HG03558 (cell line): ENCODE measurements at regions not wholly inside any gene's neighbourhood (a gene's known extent, or its start where the extent isn't known, plus 50 kb on each side); places are given as distances from the start of the nearest gene placed in this dataset.
"Not testable (repeated sequence)": the region's sequence is repeated elsewhere in the genome, so short reads cannot be mapped to it uniquely, and the experiment has no call there.

Source experiments
- ATAC-seq: cut with Tn5 transposase; IDR thresholded peaks from one replicate; pipeline ENCODE4 v1.9.1; 2021; ENCODE audit warnings: moderate number of reproducible peaks; ENCODE audit not compliant: unreplicated experiment; ENCODE audit errors: extremely low read depth

- ATAC-seq: not testable (repeated sequence)
Measured at GRCh38 chr20:6270404-6270803, 147.6 kb upstream of the FERMT1 start.

DNA sequence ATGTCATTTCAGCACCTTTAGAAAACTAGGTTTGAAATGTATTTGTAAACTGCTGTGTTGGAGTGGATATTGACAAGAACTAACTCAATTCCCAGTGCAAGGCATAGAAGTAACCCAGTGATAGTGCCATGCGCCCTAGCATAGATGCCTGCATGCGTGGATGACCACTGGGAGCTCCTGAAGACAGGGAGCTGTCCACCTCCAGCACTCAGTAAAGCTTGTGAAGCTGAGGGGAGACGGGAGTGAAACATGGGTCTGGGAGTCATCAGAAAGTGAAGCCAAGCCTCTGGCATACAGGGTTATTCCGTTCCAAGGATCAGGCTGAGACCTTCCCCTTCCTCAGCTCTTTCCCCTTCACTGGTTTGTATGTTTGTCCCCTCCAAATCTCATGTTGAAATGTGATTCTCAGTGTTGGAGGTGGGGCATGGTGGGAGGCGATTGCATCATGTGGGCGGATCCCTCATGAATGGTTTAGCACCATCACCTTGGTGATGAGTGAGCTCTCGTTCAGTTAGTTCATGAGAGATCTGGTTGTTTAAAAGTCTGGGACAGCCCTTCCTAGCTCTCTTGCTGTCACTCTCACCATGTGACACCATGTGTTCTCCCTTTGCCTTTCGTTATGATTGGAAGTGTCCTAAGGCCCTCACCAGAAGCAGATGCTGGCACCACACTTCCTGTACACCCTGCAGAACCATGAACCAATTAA is 146.5 kb upstream of the FERMT1 start:
- no peak for ATAC-seq

DNA sequence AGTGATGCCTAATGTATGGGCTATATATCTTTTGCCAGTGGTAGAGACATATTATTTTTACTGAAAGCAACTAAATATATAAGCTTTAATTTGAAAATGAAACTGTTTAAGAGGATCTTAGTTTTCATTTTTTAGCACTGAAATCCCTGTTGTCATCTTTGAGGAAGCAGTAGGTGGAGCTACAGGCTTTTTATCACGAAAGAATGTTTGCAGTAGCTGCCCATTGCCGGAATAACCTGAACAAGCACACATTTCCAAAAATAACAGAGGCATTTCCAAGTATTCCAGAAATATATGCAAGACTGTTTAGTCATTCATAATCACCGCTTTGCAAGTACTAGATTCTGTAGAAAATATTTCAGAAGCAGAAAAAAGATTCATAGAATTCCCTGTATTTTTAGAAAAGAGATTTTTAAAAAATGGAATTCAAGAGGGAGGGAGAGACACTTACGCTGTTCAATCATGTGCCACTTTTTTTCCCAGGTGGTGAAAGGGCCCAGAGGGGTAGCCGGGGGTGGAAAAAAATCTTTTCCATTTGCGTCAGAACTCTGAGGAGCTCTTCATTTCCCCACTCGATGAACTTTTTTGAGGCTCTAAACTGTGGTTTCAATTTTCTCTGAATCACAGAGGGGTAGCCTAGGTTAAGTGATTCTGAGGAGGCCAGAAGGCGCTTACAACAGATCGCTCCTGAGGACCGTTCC is 142.5 kb upstream of the FERMT1 start:
- ATAC-seq: no peak

GRCh38 chr20:6253396-6253795 is 130.6 kb upstream of the FERMT1 start:
- ATAC-seq: no peak

DNA sequence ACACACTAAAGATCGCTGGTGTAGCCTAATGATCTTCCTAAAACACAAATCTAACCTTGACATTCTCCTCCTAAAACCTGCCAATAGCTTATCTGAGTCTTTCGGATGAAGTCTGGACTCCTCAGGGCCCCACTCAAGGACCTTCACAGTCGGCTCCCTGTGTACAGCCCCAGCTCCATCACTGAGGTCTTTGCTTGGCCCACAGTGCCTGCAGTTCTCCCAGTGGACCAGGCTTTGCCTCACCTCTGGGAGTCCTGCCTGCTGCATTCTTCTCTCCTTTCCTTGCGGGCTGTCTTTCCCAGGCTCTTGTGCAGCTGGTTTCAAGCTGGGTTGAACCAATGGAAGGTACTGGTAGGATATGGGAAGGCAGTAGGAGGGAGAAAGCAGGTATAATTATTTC is 122.6 kb upstream of the FERMT1 start:
- ATAC-seq: no peak

- ATAC-seq: no peak
Measured at GRCh38 chr20:6241591-6241990, 118.8 kb upstream of the FERMT1 start.

- no peak for ATAC-seq
Measured at GRCh38 chr20:6240059-6240458, 117.2 kb upstream of the FERMT1 start.

- ATAC-seq: no peak
Measured at GRCh38 chr20:6238421-6238820, 115.6 kb upstream of the FERMT1 start.

DNA sequence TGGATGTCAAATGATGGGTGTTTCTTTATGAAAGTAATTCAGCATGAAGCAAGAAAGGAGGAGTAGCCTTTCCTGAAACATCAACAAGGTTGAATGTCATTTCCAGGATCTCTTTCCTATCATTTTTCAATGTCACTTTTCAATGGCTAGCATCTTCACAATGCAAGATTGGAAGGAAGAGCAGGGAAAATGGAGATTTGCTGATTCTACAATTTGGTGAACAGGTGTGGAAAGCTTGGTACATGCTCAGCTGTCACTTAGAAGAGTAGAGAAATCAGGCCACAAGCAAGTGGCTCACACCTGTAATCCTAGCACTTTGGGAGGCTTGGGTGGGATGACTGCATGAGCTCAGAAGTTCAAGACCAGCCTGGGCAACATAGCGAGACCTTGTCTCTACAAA is 112.7 kb upstream of the FERMT1 start:
- no peak for ATAC-seq

GRCh38 chr20:6232436-6232835 is 109.6 kb upstream of the FERMT1 start:
- no peak for ATAC-seq

- ATAC-seq: no peak
Measured at GRCh38 chr20:6231556-6231955, 108.7 kb upstream of the FERMT1 start.

- ATAC-seq: no peak
Measured at GRCh38 chr20:6228302-6228843, 105.5 kb upstream of the FERMT1 start.

DNA sequence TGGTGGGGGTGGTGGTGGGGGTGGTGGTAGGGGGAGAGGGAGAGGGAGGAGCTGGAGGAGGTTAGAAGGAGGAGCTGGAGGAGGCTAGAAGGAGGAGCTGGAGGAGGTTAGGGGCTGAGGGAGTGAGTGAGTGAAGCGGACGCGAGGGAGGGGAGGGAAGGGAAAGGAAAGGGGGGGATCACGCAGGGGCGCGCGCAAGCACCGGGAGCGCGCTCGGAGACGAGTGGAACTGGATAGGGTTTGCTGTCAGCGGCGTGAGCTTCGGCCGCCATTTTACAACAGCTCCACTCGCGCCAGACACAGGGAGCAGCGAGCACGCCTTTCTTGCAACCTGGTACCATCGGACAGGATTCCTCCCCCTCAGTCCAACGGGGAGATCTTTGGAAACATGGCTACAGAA is 90.5 kb upstream of the FERMT1 start:
- no peak for ATAC-seq

DNA sequence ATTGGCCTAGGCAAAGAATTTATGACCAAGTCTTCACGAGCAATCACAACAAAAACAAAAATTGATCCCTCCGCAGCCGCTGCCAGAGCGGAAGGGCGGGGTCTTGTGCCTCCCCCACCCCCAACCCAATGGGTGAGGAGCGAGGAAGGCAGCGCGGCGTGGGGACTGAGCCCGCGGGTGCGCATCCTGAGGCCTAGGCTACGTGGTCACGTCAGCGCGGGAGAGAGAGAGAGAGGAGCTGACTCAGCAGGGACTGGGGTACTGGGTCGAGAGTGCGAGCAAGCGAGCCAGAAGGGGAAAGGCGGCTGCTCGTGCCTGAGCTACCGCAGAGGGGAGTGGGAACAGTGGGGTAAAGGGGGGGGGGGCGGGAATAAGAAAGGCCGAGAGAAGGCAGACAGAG is 90.1 kb upstream of the FERMT1 start:
- no peak for ATAC-seq

DNA sequence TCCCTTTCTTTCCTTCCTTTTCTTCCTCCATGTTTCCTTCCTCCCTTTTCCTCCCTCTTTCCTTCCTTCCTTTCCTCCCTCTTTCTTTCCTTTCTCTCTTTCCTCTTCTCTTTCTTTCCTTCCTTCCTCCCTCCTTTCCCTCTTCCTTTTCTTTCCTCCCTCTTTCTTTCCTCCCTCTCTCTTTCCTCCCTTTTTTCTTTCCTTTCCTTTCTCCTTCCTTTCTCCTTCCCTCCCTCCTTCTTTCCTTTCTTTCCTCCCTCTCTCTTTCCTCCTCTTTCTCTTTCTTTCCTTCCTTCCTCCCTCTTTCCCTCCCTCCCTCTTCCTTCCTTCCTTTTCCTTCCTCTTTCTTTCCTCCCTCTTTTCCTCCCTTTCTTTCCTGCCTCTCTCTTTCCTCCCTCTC is 86.3 kb upstream of the FERMT1 start:
- ATAC-seq: no peak

DNA sequence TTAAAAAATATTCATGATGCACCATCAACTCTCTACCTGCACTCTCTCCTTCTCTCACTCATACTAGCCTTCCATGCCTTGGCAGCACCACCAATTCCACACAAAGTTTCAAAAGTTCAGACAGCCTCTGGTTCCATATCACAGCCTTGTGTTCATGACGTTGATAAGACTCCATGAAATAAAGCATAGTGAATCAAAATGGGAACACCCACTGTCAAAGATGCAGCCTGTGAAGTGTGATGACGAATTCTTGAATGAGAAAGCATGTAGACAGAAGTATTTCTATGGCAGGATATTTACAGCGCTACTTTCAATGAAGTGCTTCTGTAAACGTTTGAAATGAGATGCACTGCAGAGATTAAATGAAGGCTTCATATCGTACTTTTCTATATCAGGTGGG is 77.3 kb upstream of the FERMT1 start:
- no peak for ATAC-seq

- no peak for ATAC-seq
Measured at GRCh38 chr20:6185268-6185667, 62.4 kb upstream of the FERMT1 start.

DNA sequence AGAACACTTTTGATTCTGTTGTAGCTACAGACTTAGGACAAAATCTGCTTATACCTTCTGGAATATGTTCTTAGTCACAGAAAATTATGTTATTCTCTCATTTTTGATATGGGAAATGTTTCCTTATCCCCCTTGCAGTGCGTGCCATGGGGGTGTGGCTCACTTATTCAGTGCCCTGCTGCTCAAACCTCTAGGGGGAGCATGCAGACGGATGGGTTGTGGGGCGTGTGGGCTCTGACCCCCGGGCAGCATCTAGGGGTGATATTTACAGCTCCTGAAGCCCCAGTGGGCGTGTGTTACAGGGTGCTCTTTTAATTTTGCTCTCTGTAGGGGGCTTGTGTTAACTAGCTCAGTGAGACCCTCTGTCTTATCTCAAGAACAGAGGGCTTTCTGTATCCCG is 61.3 kb upstream of the FERMT1 start:
- no peak for ATAC-seq

- no peak for ATAC-seq
Measured at GRCh38 chr20:6180531-6180930, 57.7 kb upstream of the FERMT1 start.

DNA sequence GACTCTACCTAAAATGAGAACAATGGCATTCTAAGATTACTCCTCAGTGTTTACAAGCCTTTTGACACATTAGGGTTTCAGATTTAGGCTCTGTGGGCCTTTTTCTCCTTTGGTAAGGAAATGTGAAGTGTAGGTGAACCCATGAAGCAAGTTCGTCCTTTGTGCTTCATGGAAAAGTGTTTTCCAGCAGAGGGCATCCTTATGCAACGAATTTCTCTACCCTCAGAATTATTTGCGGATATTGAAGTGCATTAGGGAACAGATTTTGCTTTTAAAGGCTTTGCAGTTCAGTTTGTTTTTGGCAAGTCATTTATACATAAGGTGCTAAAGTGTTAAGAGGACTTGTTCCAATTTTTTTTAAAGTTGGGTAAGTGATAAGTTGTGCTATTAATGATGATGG is 55.7 kb upstream of the FERMT1 start:
- ATAC-seq: no peak

- no peak for ATAC-seq
Measured at GRCh38 chr20:6173481-6173880, 50.7 kb upstream of the FERMT1 start.
